ENCODE measurements at regions not wholly inside any gene's neighbourhood (a gene's known extent, or its start where the extent isn't known, plus 50 kb on each side); places are given as distances from the start of the nearest gene placed in this dataset.

DNA sequence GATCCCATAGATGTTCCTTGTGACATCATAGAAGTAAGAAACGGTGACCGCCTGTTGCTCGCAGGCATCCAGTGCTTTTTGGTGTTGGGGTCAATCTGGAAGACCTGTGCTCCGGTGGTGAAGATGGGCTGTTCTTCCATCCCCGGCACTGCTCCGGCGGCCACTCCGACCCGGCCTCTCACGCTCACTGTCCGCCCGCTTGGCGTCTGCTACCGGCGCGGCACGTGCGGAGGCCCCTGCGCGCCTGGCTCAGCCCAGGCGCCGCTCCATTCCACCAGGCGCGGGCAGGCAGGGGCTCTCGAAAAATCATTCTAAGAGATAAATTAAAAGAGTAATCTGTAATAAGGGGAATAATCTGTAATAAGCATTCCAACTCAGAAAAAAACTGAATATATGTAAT lies 934.5 kb downstream of the TMEM121 start:
- TF ChIP-seq, protein P1, sequence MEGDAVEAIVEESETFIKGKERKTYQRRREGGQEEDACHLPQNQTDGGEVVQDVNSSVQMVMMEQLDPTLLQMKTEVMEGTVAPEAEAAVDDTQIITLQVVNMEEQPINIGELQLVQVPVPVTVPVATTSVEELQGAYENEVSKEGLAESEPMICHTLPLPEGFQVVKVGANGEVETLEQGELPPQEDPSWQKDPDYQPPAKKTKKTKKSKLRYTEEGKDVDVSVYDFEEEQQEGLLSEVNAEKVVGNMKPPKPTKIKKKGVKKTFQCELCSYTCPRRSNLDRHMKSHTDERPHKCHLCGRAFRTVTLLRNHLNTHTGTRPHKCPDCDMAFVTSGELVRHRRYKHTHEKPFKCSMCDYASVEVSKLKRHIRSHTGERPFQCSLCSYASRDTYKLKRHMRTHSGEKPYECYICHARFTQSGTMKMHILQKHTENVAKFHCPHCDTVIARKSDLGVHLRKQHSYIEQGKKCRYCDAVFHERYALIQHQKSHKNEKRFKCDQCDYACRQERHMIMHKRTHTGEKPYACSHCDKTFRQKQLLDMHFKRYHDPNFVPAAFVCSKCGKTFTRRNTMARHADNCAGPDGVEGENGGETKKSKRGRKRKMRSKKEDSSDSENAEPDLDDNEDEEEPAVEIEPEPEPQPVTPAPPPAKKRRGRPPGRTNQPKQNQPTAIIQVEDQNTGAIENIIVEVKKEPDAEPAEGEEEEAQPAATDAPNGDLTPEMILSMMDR (IDR thresholded peaks at IDR 0.05) = no peak
- TF ChIP-seq POLR2A (IDR thresholded peaks at IDR 0.05) = no peak
